SU-DHL-6 (cell line): ENCODE measurements at regions not wholly inside any gene's neighbourhood (a gene's known extent, or its start where the extent isn't known, plus 50 kb on each side); places are given as distances from the start of the nearest gene placed in this dataset.

Experiments used
- H2AFZ ChIP-seq: fragments of 200-600 bp; sonication (generic); 2 replicates; pipeline ENCODE4 v1.6.1; 2014; ENCODE audit warnings: low read depth, mild to moderate bottlenecking, moderate library complexity, mixed read lengths, antibody characterized with exemption, low read length; ENCODE audit not compliant: severe bottlenecking
- H3F3A ChIP-seq: fragments of 200-600 bp; shearing (Covaris generic); 2 replicates; pipeline ENCODE4 v1.6.0; 2016; ENCODE audit warnings: antibody characterized with exemption, mild to moderate bottlenecking; ENCODE audit not compliant: insufficient read depth
- H3K27ac ChIP-seq: fragments of 200-600 bp; sonication (generic); 2 replicates; pipeline ENCODE4 v1.5.1; 2016; ENCODE audit warnings: low read depth, mild to moderate bottlenecking, low read length, moderate library complexity, mixed read lengths
- H3K27me3 ChIP-seq: fragments of 200-600 bp; sonication (generic), shearing (Covaris generic); 2 replicates; pipeline ENCODE4 v1.6.0; 2014; ENCODE audit warnings: mild to moderate bottlenecking, low read length
- H3K36me3 ChIP-seq: fragments of 200-600 bp; sonication (generic); 2 replicates; pipeline ENCODE4 v1.6.1; 2014; ENCODE audit warnings: mild to moderate bottlenecking, low read length, mixed read lengths
- H3K4me2 ChIP-seq: fragments of 300-600, 200-600 bp; shearing (Covaris generic), sonication (generic); 2 replicates; pipeline ENCODE4 v1.6.0; 2014; ENCODE audit warnings: low read length, low read depth, mild to moderate bottlenecking; ENCODE audit not compliant: poor library complexity, severe bottlenecking
- H3K4me3 ChIP-seq: fragments of 200-600 bp; sonication (generic); 2 replicates; pipeline ENCODE4 v1.5.1; 2014; ENCODE audit warnings: antibody characterized with exemption, low read length, mild to moderate bottlenecking, mixed read lengths; ENCODE audit not compliant: insufficient read depth, poor library complexity, severe bottlenecking
- H3K79me2 ChIP-seq: fragments of 200-600 bp; sonication (generic); 2 replicates; pipeline ENCODE4 v1.6.1; 2014; ENCODE audit warnings: mild to moderate bottlenecking, low read length, moderate library complexity; ENCODE audit not compliant: insufficient read depth
- H3K9ac ChIP-seq: fragments of 200-600 bp; sonication (generic); 2 replicates; pipeline ENCODE4 v1.7.0; 2014; ENCODE audit warnings: mild to moderate bottlenecking, low read length
- H3K9me2 ChIP-seq: fragments of 200-600 bp; sonication (generic); replicated peaks from 2 replicates; pipeline ENCODE4 v1.6.1; 2014; ENCODE audit warnings: low read length; ENCODE audit not compliant: insufficient read depth
- H3K9me3 ChIP-seq: fragments of 200-600 bp; sonication (generic); 2 replicates; pipeline ENCODE4 v1.6.1; 2014; ENCODE audit warnings: low read length, mixed read lengths; ENCODE audit not compliant: insufficient read depth
- H4K20me1 ChIP-seq: fragments of 200-600 bp; sonication (generic); 2 replicates; pipeline ENCODE4 v1.6.1; 2014; ENCODE audit warnings: low read depth, mild to moderate bottlenecking, antibody characterized with exemption, low read length, moderate library complexity, mixed read lengths
- CTCF ChIP-seq: fragments of 200-600 bp; sonication (generic); IDR thresholded peaks from one replicate; pipeline ENCODE4 v1.5.1; 2017; ENCODE audit warnings: antibody characterized with exemption, mild to moderate bottlenecking, low read length, moderate library complexity; ENCODE audit not compliant: insufficient read depth, poor library complexity, severe bottlenecking
- EZH2phosphoT487 ChIP-seq: fragments of 200-600 bp; sonication (generic), shearing (Covaris generic); conservative IDR thresholded peaks from 2 replicates; pipeline ENCODE4 v1.6.1; 2018; ENCODE audit warnings: mild to moderate bottlenecking, antibody characterized with exemption, low read length, moderate library complexity, mixed read lengths

- Histone ChIP-seq H3K9me2 (no peaks in the 10 kb centered on the region), H3K27ac (no peak overlapping the region), H2AFZ (no peak overlapping the region), H3F3A (no peaks in the 10 kb centered on the region), H3K79me2 (no peaks in the 10 kb centered on the region), H3K27me3 (no peaks in the 10 kb centered on the region), H3K4me2 (no peak overlapping the region), H3K36me3 (no peaks in the 10 kb centered on the region), H4K20me1 (no peaks in the 10 kb centered on the region), H3K4me3 (no peak overlapping the region), H3K9ac (no peak overlapping the region), H3K9me3 (no peaks in the 10 kb centered on the region)
- TF ChIP-seq CTCF (no peak), EZH2phosphoT487 (no peak)
Measured at GRCh38 chr2:12379143-12379542, 337.6 kb upstream of the TRIB2 start.

GRCh38 chr2:12381543-12382325 is 335.0 kb upstream of the TRIB2 start:
- no peak overlapping the region for H2AFZ ChIP-seq
- no peak overlapping the region for H3K4me2 ChIP-seq
- no peaks in the 10 kb centered on the region for H3K9me2 ChIP-seq
- H3K9me3 ChIP-seq = no peaks in the 10 kb centered on the region
- no peaks in the 10 kb centered on the region for H3K36me3 ChIP-seq
- H3K27me3 ChIP-seq = no peaks in the 10 kb centered on the region
- H3K9ac ChIP-seq = no peak overlapping the region
- H3K79me2 ChIP-seq = no peaks in the 10 kb centered on the region
- H4K20me1 ChIP-seq = no peaks in the 10 kb centered on the region
- no peak overlapping the region for H3K27ac ChIP-seq
- H3K4me3 ChIP-seq = no peak overlapping the region
- no peak for TF ChIP-seq CTCF
- TF ChIP-seq EZH2phosphoT487 = no peak
- no peaks in the 10 kb centered on the region for H3F3A ChIP-seq

GRCh38 chr2:12382366-12382765 is 334.4 kb upstream of the TRIB2 start:
- H4K20me1 ChIP-seq = no peaks in the 10 kb centered on the region
- H3K9me3 ChIP-seq = no peaks in the 10 kb centered on the region
- no peaks in the 10 kb centered on the region for H3F3A ChIP-seq
- TF ChIP-seq EZH2phosphoT487 (no peak), CTCF (no peak)
- no peaks in the 10 kb centered on the region for H3K27me3 ChIP-seq
- H3K9me2 ChIP-seq = no peaks in the 10 kb centered on the region
- no peak overlapping the region for H3K4me3 ChIP-seq
- H3K9ac ChIP-seq = no peak overlapping the region
- H3K79me2 ChIP-seq = no peaks in the 10 kb centered on the region
- H2AFZ ChIP-seq = no peak overlapping the region
- no peaks in the 10 kb centered on the region for H3K36me3 ChIP-seq
- H3K4me2 ChIP-seq = no peak overlapping the region
- no peak overlapping the region for H3K27ac ChIP-seq
